CD4-positive, alpha-beta T cell treated with Interleukin-17A for 4 hours (primary cell): ENCODE measurements at regions not wholly inside any gene's neighbourhood (a gene's known extent, or its start where the extent isn't known, plus 50 kb on each side); places are given as distances from the start of the nearest gene placed in this dataset.
"Not testable (repeated sequence)": the region's sequence is repeated elsewhere in the genome, so short reads cannot be mapped to it uniquely, and the experiment has no call there.

ENCODE experiments used
- DNase-seq: peaks from one replicate; pipeline ENCODE4 v3.0.0-alpha.2; 2020; ENCODE audit warnings: mixed read lengths

- peak; percentile 89 for DNase-seq
Measured at GRCh38 chr17:21551081-21551881, 141.0 kb upstream of the KCNJ18 start.

- DNase-seq, result not testable (repeated sequence)
Measured at GRCh38 chr17:21558921-21559320, 133.4 kb upstream of the KCNJ18 start.

GRCh38 chr17:21564262-21564661 lies 128.1 kb upstream of the KCNJ18 start:
- no peak for DNase-seq

- not testable (repeated sequence) for DNase-seq
Measured at GRCh38 chr17:21564757-21565156, 127.6 kb upstream of the KCNJ18 start.

- DNase-seq, result not testable (repeated sequence)
Measured at GRCh38 chr17:21570427-21570826, 121.9 kb upstream of the KCNJ18 start.

GRCh38 chr17:21572148-21572547 lies 120.2 kb upstream of the KCNJ18 start:
- DNase-seq, result not testable (repeated sequence)

- DNase-seq, result not testable (repeated sequence)
Measured at GRCh38 chr17:21573271-21573960, 118.9 kb upstream of the KCNJ18 start.

GRCh38 chr17:21573961-21574610 lies 118.2 kb upstream of the KCNJ18 start:
- DNase-seq, result peak; percentile 60

GRCh38 chr17:21574611-21575255 lies 117.6 kb upstream of the KCNJ18 start:
- DNase-seq, result not testable (repeated sequence)

GRCh38 chr17:21578783-21579182 lies 113.5 kb upstream of the KCNJ18 start:
- not testable (repeated sequence) for DNase-seq

GRCh38 chr17:21592774-21593173 lies 99.5 kb upstream of the KCNJ18 start:
- no peak for DNase-seq

- DNase-seq, result not testable (repeated sequence)
Measured at GRCh38 chr17:21593452-21594105, 98.7 kb upstream of the KCNJ18 start.

GRCh38 chr17:21595086-21595485 lies 97.2 kb upstream of the KCNJ18 start:
- no peak for DNase-seq

GRCh38 chr17:21602176-21602575 lies 90.1 kb upstream of the KCNJ18 start:
- no peak for DNase-seq

GRCh38 chr17:21603292-21603691 lies 89.0 kb upstream of the KCNJ18 start:
- not testable (repeated sequence) for DNase-seq

- not testable (repeated sequence) for DNase-seq
Measured at GRCh38 chr17:21611443-21611842, 80.9 kb upstream of the KCNJ18 start.

GRCh38 chr17:21612123-21613070 lies 79.9 kb upstream of the KCNJ18 start:
- not testable (repeated sequence) for DNase-seq

GRCh38 chr17:21613071-21613429 lies 79.3 kb upstream of the KCNJ18 start:
- no peak for DNase-seq

GRCh38 chr17:21626987-21627386 lies 65.3 kb upstream of the KCNJ18 start:
- DNase-seq, result not testable (repeated sequence)
